Bronchial epithelial cell (primary cell): ENCODE measurements at regions not wholly inside any gene's neighbourhood (a gene's known extent, or its start where the extent isn't known, plus 50 kb on each side); places are given as distances from the start of the nearest gene placed in this dataset.

Experiments
- DNase-seq: peaks from one replicate; pipeline ENCODE4 v3.0.0-alpha.2; 2010; ENCODE audit warnings: low read depth
- FAIRE-seq: peaks from 2 replicates; lab custom pipeline; 2011; peaks lifted over from hg19 to GRCh38; lab: Jason Lieb, UNC
- H3K27me3 ChIP-seq: 2 replicates; pipeline ENCODE4 v1.5.1; 2011; ENCODE audit warnings: low read length; ENCODE audit not compliant: control insufficient read depth, insufficient read depth
- H3K36me3 ChIP-seq: 2 replicates; pipeline ENCODE4 v1.5.1; 2011; ENCODE audit warnings: low read length; ENCODE audit not compliant: control insufficient read depth, insufficient read depth
- H3K4me3 ChIP-seq: 2 replicates; pipeline ENCODE4 v1.5.1; 2011; ENCODE audit warnings: mild to moderate bottlenecking, low read depth, low read length, control low read depth
- TF ChIP-seq, protein P1 (sequence below): IDR thresholded peaks from 2 replicates; pipeline ENCODE4 v1.5.1; 2011; ENCODE audit warnings: mild to moderate bottlenecking, moderate library complexity, low read length, control low read depth, inconsistent platforms; ENCODE audit not compliant: insufficient read depth, severe bottlenecking

DNA sequence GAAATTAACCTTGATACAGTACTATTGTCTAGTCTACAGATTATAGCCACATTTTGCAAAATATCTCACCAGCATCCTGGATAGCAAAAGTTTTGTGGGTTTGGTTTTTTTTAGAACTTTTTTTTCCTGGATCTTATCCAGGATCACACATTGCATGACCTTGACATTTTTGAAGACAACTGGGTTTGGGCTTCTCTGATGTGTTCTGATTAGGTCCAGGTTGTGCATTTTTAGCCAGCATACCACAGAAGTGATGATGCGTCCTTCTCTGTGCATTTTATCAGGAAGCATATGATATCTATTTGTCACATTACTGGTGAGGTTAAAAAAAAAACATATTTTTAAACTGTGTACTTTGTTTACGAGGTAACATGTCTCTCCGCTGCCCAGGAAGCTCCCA is 221.0 kb upstream of the OSR1 start:
- no peaks in the 10 kb centered on the region for H3K36me3 ChIP-seq
- no peak overlapping the region for H3K4me3 ChIP-seq
- DNase-seq (no peak), FAIRE-seq (no peak)
- no peaks in the 10 kb centered on the region for H3K27me3 ChIP-seq
- TF ChIP-seq, protein P1, sequence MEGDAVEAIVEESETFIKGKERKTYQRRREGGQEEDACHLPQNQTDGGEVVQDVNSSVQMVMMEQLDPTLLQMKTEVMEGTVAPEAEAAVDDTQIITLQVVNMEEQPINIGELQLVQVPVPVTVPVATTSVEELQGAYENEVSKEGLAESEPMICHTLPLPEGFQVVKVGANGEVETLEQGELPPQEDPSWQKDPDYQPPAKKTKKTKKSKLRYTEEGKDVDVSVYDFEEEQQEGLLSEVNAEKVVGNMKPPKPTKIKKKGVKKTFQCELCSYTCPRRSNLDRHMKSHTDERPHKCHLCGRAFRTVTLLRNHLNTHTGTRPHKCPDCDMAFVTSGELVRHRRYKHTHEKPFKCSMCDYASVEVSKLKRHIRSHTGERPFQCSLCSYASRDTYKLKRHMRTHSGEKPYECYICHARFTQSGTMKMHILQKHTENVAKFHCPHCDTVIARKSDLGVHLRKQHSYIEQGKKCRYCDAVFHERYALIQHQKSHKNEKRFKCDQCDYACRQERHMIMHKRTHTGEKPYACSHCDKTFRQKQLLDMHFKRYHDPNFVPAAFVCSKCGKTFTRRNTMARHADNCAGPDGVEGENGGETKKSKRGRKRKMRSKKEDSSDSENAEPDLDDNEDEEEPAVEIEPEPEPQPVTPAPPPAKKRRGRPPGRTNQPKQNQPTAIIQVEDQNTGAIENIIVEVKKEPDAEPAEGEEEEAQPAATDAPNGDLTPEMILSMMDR = no peak

DNA sequence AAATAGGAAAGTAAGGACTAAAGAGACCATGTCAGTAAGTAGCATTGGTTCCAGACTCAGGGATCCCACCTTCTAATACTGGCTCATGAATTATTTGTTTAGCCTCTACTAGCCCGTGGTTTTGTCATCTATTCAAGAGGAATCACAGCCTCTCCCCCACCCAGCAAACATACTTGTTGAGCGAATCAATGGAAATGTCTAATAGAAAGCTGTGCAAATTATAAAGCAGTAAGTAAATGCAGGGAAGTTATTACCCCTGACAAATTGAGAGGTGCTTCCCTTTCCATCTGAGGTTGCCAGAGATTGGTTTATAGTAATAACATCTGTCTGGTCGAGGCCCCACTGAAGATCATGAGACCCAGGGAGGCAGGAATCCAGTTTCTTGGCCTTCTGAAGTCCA is 219.3 kb upstream of the OSR1 start:
- TF ChIP-seq, protein P1 = no peak
- H3K27me3 ChIP-seq = no peaks in the 10 kb centered on the region
- FAIRE-seq = no peak
- no peak overlapping the region for H3K4me3 ChIP-seq
- no peaks in the 10 kb centered on the region for H3K36me3 ChIP-seq
- peak; percentile 83 for DNase-seq

DNA sequence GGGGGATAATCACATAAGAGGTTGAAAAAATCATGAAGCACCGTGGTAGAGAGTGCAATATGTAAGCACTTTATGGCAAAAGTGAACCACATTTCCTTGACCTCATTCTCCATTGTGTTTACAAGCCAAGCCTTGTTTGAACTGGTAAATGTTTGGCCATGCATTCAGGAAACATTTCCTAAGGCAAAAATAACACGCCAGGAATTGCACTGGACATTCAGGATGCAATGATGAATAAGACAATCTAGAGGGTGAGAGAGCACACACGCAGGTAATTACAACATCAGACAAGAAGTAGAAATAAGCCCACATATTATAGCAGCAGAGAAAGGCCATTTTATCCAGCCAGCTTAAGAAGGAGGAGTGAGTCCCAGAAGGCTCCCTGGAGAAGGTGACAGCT is 218.0 kb upstream of the OSR1 start:
- Histone ChIP-seq H3K27me3 (no peaks in the 10 kb centered on the region), H3K4me3 (no peak overlapping the region), H3K36me3 (no peaks in the 10 kb centered on the region)
- FAIRE-seq (peak; percentile 86), DNase-seq (peak; percentile 99)
- TF ChIP-seq, protein P1 = no peak

DNA sequence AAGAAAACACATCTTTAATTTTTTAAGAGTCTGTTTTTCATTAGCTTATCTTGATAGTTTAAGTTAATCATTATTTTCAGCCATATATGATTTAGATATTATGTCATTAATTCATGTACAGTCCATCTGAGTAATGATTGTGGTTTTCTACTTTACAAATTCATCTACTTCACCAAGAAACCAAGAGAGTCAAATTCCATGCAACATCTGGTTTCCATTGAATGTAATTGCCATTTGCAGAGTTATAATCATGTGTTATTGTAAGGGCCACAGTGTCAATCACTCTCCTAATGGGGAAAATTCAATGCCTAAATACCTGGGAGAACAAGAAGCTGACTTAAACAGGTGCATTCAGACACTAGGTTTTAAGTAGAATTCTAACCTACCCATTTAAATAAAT is 217.2 kb upstream of the OSR1 start:
- DNase-seq (no peak), FAIRE-seq (no peak)
- Histone ChIP-seq H3K27me3 (no peaks in the 10 kb centered on the region), H3K4me3 (no peak overlapping the region), H3K36me3 (no peaks in the 10 kb centered on the region)
- TF ChIP-seq, protein P1 = no peak

DNA sequence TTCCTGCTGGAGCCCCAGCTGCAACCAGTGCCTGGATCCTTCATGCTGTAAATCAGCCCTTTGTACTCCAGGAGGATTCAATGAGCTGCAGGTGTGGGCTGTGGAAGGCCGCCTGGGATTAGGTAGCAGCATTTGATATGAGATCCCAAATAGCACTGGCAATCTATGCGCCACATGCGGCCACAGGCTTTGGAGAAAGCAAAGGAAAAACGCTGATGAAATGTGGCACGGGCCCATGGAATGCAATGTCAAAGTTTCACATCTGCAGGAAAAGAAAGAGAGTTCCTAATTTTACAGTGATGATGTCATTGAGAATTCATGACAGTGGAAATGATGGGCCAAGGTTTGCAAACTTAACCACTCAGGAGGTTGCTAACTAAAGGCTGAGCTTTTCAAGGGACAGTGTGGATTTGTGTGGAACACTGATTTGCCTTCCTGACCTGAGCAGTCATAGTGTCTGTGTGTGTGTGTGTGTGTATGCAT is 216.4 kb upstream of the OSR1 start:
- TF ChIP-seq, protein P1 = no peak
- no peaks in the 10 kb centered on the region for H3K36me3 ChIP-seq
- FAIRE-seq (peak; percentile 81), DNase-seq (no peak)
- no peak overlapping the region for H3K4me3 ChIP-seq
- H3K27me3 ChIP-seq = no peaks in the 10 kb centered on the region

DNA sequence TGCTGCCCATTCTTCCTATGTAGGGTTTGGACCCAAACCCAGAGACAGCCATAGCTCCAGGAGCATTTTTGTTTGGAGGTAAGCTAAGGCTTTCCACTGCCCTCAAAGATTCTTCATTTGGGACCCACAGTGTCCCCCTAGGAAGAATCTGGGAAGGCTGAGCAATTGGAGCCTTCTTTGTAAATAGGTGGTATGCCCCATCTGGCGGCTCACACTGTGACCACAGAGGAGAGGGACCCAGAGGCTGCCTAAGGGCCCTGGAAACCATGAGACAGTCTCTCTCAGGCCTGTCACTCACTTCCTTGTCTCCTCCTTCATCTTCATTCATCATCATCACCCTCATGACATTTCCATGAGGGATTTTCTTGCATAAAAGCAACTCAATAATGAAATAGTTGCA is 215.4 kb upstream of the OSR1 start:
- TF ChIP-seq, protein P1 = no peak
- Histone ChIP-seq H3K27me3 (no peaks in the 10 kb centered on the region), H3K4me3 (no peak overlapping the region), H3K36me3 (no peaks in the 10 kb centered on the region)
- FAIRE-seq (no peak), DNase-seq (no peak)
